Gastroesophageal sphincter (tissue), 4 donors: ENCODE measurements at regions not wholly inside any gene's neighbourhood (a gene's known extent, or its start where the extent isn't known, plus 50 kb on each side); places are given as distances from the start of the nearest gene placed in this dataset.
"Not testable (repeated sequence)": the region's sequence is repeated elsewhere in the genome, so short reads cannot be mapped to it uniquely, and the experiment has no call there.

ENCODE experiments used
- ATAC-seq: fragments of 150-250 bp; one replicate; pipeline ENCODE4 v1.9.1; 2016; ENCODE audit warnings: mild to moderate bottlenecking, moderate library complexity
- H3K27ac ChIP-seq, 4 donors: fragments of 200-600 bp; sonication (generic) in 3 of 4; 1 replicate in 3 of 4; 2 replicates in 1 of 4; pipeline ENCODE4 v1.5.1; 2016 to 2019
- H3K27me3 ChIP-seq: fragments of 200-600 bp; sonication (generic); one replicate; pipeline ENCODE4 v1.5.1; 2019
- H3K36me3 ChIP-seq, 2 donors: fragments of 200-600 bp; sonication (generic); one replicate each; pipeline ENCODE4 v1.5.1; 2019; ENCODE audit warnings: control low read depth in 1 of 2
- H3K4me1 ChIP-seq, 3 donors: fragments of 200-600 bp; sonication (generic); 1 replicate in 2 of 3; 2 replicates in 1 of 3; pipeline ENCODE4 v1.5.1; 2016 to 2019; ENCODE audit warnings: control low read depth in 2 of 3
- H3K4me3 ChIP-seq, 2 donors: fragments of 200-600 bp; sonication (generic); one replicate each; pipeline ENCODE4 v1.5.1; 2019; ENCODE audit warnings: mild to moderate bottlenecking in 1 of 2, moderate library complexity in 1 of 2
- H3K9me3 ChIP-seq, 3 donors: fragments of 200-600 bp; sonication (generic); one replicate each; pipeline ENCODE4 v1.5.1; 2017 to 2019; ENCODE audit warnings: control low read depth in 2 of 3
- EP300 ChIP-seq: sonication (generic); formaldehyde crosslinking; IDR thresholded peaks from one replicate; pipeline ENCODE4 v1.6.1; 2017; ENCODE audit warnings: antibody characterized with exemption, mild to moderate bottlenecking
- POLR2A ChIP-seq, 2 donors: fragments of 450-650 bp; IDR thresholded peaks; one replicate each; pipeline ENCODE4 v1.6.1; 2017; ENCODE audit warnings: antibody characterized with exemption in 2 of 2, mild to moderate bottlenecking in 2 of 2, moderate library complexity in 1 of 2
- POLR2AphosphoS5 ChIP-seq: sonication (generic); formaldehyde crosslinking; IDR thresholded peaks from one replicate; pipeline ENCODE4 v1.6.1; 2017; ENCODE audit warnings: antibody characterized with exemption
- WGBS, 2 donors: methylation state at CpG; one replicate each; pipeline ENCODE4 v1.1.5; 2018; ENCODE audit warnings: low coverage in 1 of 2; 5-methylcytosine and 5-hydroxymethylcytosine counted together
- TF ChIP-seq, protein P1 (sequence below), 4 experiments: fragments of 200-600 bp in 2 of 4; fragments of 450-650 bp in 2 of 4; sonication (generic) in 1 of 4; IDR thresholded peaks; one replicate each; pipeline ENCODE4 v1.5.1; 2017 to 2019; ENCODE audit warnings: antibody characterized with exemption in 4 of 4, mild to moderate bottlenecking in 2 of 4, moderate library complexity in 2 of 4

DNA sequence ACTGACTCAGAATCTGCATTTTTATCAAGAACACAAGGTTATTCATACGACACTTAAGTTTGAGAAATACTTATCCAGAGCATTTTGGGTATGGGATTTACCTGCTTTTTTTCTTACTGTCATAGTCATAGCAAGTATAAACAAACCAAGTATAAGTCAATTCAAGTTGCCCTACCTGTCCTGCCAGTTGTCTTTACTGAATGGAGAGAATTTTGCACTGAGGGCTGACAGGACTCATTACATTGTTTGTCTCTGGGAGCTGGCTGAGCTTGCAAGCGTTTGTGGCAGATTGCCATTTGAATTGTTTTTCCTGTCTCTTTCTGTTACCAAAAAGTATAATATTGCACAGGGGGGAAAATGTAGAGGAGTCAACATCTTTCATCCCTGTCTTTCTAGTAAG, 278.9 kb upstream of the MAGEC2 start:
- Histone ChIP-seq H3K36me3 (no peaks in the 10 kb centered on the region), H3K9me3 (no peaks in the 10 kb centered on the region), H3K27me3 (no peaks in the 10 kb centered on the region), H3K4me1 (no peaks in the 10 kb centered on the region), H3K4me3 (no peak overlapping the region), H3K27ac (no peak overlapping the region)
- WGBS, 2 donors, result 71 to 87% methylated on average over 1 to 2 of the region's 2 CpGs
- TF ChIP-seq POLR2A (IDR thresholded peaks at IDR 0.05), result no peak
- ATAC-seq, result no peak

DNA sequence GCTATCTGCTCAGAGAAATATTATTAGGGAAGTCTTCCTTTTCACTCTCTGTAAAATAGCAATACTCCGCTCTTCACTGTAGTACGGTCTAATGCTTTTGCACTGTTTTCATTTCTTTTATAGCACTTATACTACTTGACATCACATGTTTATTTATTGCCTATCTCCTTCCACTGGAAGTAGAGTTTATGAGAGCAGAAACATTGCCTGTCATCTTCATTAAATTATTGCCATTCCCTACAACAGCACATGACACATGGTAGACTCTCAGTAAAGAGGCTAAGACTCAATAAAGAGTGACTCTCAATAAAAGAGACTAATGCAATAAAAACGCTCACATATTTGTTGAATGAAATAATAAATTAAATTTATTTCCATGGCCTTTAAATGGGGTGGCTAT, 241.3 kb upstream of the MAGEC2 start:
- Histone ChIP-seq H3K27me3 (no peaks in the 10 kb centered on the region), H3K36me3 (no peaks in the 10 kb centered on the region), H3K4me3 (no peak overlapping the region), H3K27ac (no peak overlapping the region), H3K4me1 (no peaks in the 10 kb centered on the region), H3K9me3 (no peaks in the 10 kb centered on the region)
- TF ChIP-seq POLR2AphosphoS5 (no peak), POLR2A (IDR thresholded peaks at IDR 0.05) (no peak), EP300 (no peak)
- TF ChIP-seq, protein P1, sequence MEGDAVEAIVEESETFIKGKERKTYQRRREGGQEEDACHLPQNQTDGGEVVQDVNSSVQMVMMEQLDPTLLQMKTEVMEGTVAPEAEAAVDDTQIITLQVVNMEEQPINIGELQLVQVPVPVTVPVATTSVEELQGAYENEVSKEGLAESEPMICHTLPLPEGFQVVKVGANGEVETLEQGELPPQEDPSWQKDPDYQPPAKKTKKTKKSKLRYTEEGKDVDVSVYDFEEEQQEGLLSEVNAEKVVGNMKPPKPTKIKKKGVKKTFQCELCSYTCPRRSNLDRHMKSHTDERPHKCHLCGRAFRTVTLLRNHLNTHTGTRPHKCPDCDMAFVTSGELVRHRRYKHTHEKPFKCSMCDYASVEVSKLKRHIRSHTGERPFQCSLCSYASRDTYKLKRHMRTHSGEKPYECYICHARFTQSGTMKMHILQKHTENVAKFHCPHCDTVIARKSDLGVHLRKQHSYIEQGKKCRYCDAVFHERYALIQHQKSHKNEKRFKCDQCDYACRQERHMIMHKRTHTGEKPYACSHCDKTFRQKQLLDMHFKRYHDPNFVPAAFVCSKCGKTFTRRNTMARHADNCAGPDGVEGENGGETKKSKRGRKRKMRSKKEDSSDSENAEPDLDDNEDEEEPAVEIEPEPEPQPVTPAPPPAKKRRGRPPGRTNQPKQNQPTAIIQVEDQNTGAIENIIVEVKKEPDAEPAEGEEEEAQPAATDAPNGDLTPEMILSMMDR (IDR thresholded peaks at IDR 0.05), result no peak
- no peak for ATAC-seq
- WGBS, 2 donors, result 76 to 97% methylated on average over 2 to 3 of the region's 3 CpGs

DNA sequence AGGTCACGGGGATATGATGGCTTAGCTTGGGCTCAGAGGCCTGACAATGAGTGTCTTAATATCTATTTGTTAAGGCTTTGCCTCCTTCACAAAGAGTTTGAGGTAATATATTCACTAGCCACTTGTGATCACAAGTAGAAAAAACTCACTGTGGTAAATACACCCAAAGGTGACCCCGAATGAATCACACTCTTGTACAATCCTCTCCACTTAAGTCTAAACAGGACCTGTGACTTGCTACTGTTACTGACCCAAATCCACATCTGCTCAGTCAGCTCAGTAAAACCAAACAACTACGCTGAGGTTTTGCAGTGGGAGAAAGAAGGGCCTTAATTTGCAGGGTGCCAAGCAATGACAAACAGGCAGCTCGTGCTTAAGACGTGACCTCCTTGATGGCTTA, 223.8 kb upstream of the MAGEC2 start:
- Histone ChIP-seq H3K4me3 (no peak overlapping the region), H3K9me3 (no peaks in the 10 kb centered on the region), H3K27ac (no peak overlapping the region), H3K27me3 (no peaks in the 10 kb centered on the region), H3K4me1 (no peaks in the 10 kb centered on the region), H3K36me3 (no peaks in the 10 kb centered on the region)
- TF ChIP-seq, protein P1 (IDR thresholded peaks at IDR 0.05), result no peak
- TF ChIP-seq POLR2A (IDR thresholded peaks at IDR 0.05) (no peak), EP300 (no peak), POLR2AphosphoS5 (no peak)
- WGBS, 2 donors, result 64 to 82% methylated on average over 4 to 5 of the region's 5 CpGs
- no peak for ATAC-seq

DNA sequence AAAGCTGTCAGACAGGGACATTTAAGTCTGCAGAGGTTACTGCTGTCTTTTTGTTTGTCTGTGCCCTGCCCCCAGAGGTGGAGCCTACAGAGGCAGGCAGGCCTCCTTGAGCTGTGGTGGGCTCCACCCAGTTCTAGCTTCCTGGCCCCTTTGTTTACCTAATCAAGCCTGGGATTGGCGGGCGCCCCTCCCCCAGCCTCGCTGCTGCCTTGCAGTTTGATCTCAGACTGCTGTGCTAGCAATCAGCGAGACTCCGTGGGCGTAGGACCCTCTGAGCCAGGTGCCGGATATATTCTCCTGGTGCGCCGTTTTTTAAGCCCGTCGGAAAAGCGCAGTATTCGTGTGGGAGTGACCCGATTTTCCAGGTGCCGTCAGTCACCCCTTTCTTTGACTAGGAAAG, 185.9 kb upstream of the MAGEC2 start:
- not testable (repeated sequence) for H3K27me3 ChIP-seq, H3K4me1 ChIP-seq, H3K4me3 ChIP-seq, ATAC-seq, H3K27ac ChIP-seq, H3K36me3 ChIP-seq, H3K9me3 ChIP-seq
- 86 to 100% methylated on average over 4 to 7 of the region's 15 CpGs for WGBS, 2 donors

DNA sequence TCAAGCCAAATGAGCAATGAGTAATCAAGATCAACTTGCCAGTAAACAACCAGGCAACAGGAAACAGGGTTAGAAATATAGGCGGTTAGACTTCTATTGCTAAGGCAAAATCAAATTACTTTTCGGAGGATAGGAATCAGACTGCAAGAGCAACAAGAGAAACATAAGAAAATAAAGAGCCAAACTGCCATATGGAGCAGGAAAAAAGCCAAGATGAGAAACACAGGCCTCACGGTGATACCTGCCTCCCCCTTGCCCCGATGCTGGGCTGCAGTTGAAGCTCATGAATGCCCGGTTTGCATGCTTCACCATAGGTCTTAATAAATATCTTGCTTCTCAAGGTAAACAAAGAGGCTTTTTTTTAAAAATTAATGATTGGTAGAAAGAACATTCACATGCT, 158.4 kb upstream of the MAGEC2 start:
- no peak for ATAC-seq
- no peak overlapping the region for H3K4me3 ChIP-seq
- no peaks in the 10 kb centered on the region for H3K9me3 ChIP-seq
- 63 to 71% methylated on average over 4 to 5 of the region's 5 CpGs for WGBS, 2 donors
- no peaks in the 10 kb centered on the region for H3K36me3 ChIP-seq
- no peak overlapping the region for H3K27ac ChIP-seq
- TF ChIP-seq POLR2A (IDR thresholded peaks at IDR 0.05) (no peak), EP300 (no peak), POLR2AphosphoS5 (no peak)
- TF ChIP-seq, protein P1 (IDR thresholded peaks at IDR 0.05), result no peak
- no peaks in the 10 kb centered on the region for H3K27me3 ChIP-seq
- H3K4me1 ChIP-seq, result no peaks in the 10 kb centered on the region

DNA sequence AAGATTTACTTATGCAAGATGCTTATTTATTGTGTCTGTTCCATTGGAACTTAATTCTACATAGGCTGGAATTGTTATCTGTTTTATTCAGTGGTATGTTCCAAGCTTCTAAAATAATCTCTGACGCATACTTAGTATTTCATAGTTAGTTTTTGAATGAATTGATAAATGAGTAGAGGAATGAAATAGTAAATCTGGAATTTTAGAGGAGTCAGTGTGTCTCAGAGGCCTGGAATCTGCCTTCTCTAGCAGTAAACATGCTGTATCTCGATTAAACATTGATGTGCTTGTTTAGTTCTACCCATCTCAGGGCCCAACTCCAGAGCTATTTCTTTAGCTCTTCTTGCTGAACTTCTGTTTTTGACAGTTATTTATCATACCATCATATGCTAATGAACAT, 154.2 kb upstream of the MAGEC2 start:
- Histone ChIP-seq H3K9me3 (no peaks in the 10 kb centered on the region), H3K4me1 (no peaks in the 10 kb centered on the region), H3K36me3 (no peaks in the 10 kb centered on the region), H3K27ac (no peak overlapping the region), H3K4me3 (no peak overlapping the region), H3K27me3 (no peaks in the 10 kb centered on the region)
- TF ChIP-seq POLR2AphosphoS5, result no peak
- no peak for TF ChIP-seq EP300
- TF ChIP-seq, protein P1 (IDR thresholded peaks at IDR 0.05), result no peak
- TF ChIP-seq POLR2A (IDR thresholded peaks at IDR 0.05), result no peak
- no peak for ATAC-seq
- WGBS, 2 donors, result 32 to 70% methylated on average over 2 of the region's 2 CpGs
